ENCODE measurements at regions not wholly inside any gene's neighbourhood (a gene's known extent, or its start where the extent isn't known, plus 50 kb on each side); places are given as distances from the start of the nearest gene placed in this dataset.

GRCh38 chr1:201688514-201688913 lies 140.4 kb upstream of the IPO9 start (continued):
- TF ChIP-seq ZNF687 (IDR thresholded peaks at IDR 0.05), result no peak
- no peak for TF ChIP-seq ZSCAN29 (IDR thresholded peaks at IDR 0.05)

- Histone ChIP-seq H3K4me1 (ENCODE audit: control insufficient read depth, insufficient read depth, low read length) (no peaks in the 10 kb centered on the region), H3K4me3 (no peak overlapping the region), H2AFZ (ENCODE audit: control insufficient read depth, low read depth, low read length) (no peak overlapping the region), H3K79me2 (ENCODE audit: control insufficient read depth, insufficient read depth, low read length) (no peaks in the 10 kb centered on the region), H4K20me1 (ENCODE audit: control insufficient read depth, insufficient read depth) (no peaks in the 10 kb centered on the region), H3K9me3 (replicated peaks; ENCODE audit: control insufficient read depth, insufficient read depth, low read length) (no peaks in the 10 kb centered on the region), H3K36me3 (ENCODE audit: control insufficient read depth in 2 of 2, insufficient read depth in 2 of 2, low read length in 1 of 2) (no peaks in the 10 kb centered on the region), H3K27me3 (replicated peaks in 1 of 2; ENCODE audit: control insufficient read depth in 2 of 2, insufficient read depth in 2 of 2, low read length in 1 of 2) (peaks cover 0 to 3% of the 10 kb centered on the region in 2 experiments; a peak in 3 of 4 replicates), H3K4me2 (ENCODE audit: control insufficient read depth, insufficient read depth) (no peak overlapping the region), H3K9ac (ENCODE audit: control insufficient read depth, insufficient read depth, low read length) (no peak overlapping the region), H3K27ac (ENCODE audit: control insufficient read depth, insufficient read depth) (no peak overlapping the region)
- no peak for FAIRE-seq
- ChIA-PET CTCF (interaction anchor here (0.6 kb wide), 1 partner anchor 131 kb away, joined by 4 read pairs; no protein-coding TSS in a partner anchor), POLR2A (no interaction called here), RAD21 (ENCODE audit: unreplicated experiment) (no interaction called here), SMC1A (ENCODE audit: uncharacterized antibody, unreplicated experiment) (no interaction called here)
- 32% methylated on average over 8 of the region's 8 CpGs for WGBS (ENCODE audit: insufficient coverage, insufficient replicate concordance, low lambda C conversion rate, missing lambda C conversion rate)
- ATAC-seq, result no peak
- BruUV-seq (replicated peaks), result no TSS peak
- intact Hi-C loops (cut with micrococcal nuclease; ENCODE audit: unreplicated experiment) (no loop called here), in situ Hi-C loops (cut with MboI) (no loop called here)
- DNase-seq (ENCODE audit: low read depth, low spot score), result no peak
- TF ChIP-seq ZNF24 (IDR thresholded peaks at IDR 0.05) (no peak), HDGF (IDR thresholded peaks at IDR 0.05) (no peak), ZNF217 (IDR thresholded peaks at IDR 0.05) (no peak), WRNIP1 (IDR thresholded peaks at IDR 0.05; ENCODE audit: borderline replicate concordance, low read depth, low read length) (no peak), USF1 (IDR thresholded peaks at IDR 0.05; ENCODE audit: borderline replicate concordance, extremely low read length, insufficient read depth, low read depth, low read length) (no peak), ZBED1 (IDR thresholded peaks at IDR 0.05; ENCODE audit: borderline replicate concordance) (no peak)
Observed at GRCh38 chr1:201689647-201690046, 139.3 kb upstream of the IPO9 start.

Data from GM12878 (cell line).